IPS-NIHi7 (cell line): ENCODE measurements at regions not wholly inside any gene's neighbourhood (a gene's known extent, or its start where the extent isn't known, plus 50 kb on each side); places are given as distances from the start of the nearest gene placed in this dataset.
"Not testable (repeated sequence)": the region's sequence is repeated elsewhere in the genome, so short reads cannot be mapped to it uniquely, and the experiment has no call there.

Source experiments
- DNase-seq: peaks from one replicate; pipeline ENCODE4 v3.0.0; 2012; ENCODE audit warnings: mixed read lengths; ENCODE audit errors: extremely low spot score

GRCh38 chrX:50967736-50968135, 57.2 kb downstream of the BMP15 start:
- no peak for DNase-seq

- not testable (repeated sequence) for DNase-seq
Measured at GRCh38 chrX:50968871-50969635, 58.5 kb downstream of the BMP15 start.

GRCh38 chrX:50971395-50971794, 60.9 kb downstream of the BMP15 start:
- DNase-seq = no peak

- no peak for DNase-seq
Measured at GRCh38 chrX:50973199-50973598, 62.7 kb downstream of the BMP15 start.

GRCh38 chrX:50978920-50979682, 68.6 kb downstream of the BMP15 start:
- peak; percentile 15 for DNase-seq

- DNase-seq = no peak
Measured at GRCh38 chrX:50980251-50980650, 69.7 kb downstream of the BMP15 start.

GRCh38 chrX:50988649-50989048, 78.1 kb downstream of the BMP15 start:
- DNase-seq = peak; percentile 35

- DNase-seq = peak; percentile 52
Measured at GRCh38 chrX:50996930-50997329, 86.4 kb downstream of the BMP15 start.

- DNase-seq = not testable (repeated sequence)
Measured at GRCh38 chrX:51000384-51000783, 89.8 kb downstream of the BMP15 start.

GRCh38 chrX:51001733-51002632, 91.4 kb downstream of the BMP15 start:
- not testable (repeated sequence) for DNase-seq

GRCh38 chrX:51006064-51006463, 95.5 kb downstream of the BMP15 start:
- DNase-seq = no peak

- no peak for DNase-seq
Measured at GRCh38 chrX:51024106-51024696, 113.7 kb downstream of the BMP15 start.

GRCh38 chrX:51026862-51027261, 116.3 kb downstream of the BMP15 start:
- no peak for DNase-seq

GRCh38 chrX:51035746-51036145, 125.2 kb downstream of the BMP15 start:
- DNase-seq = no peak

GRCh38 chrX:51047950-51048349, 137.4 kb downstream of the BMP15 start:
- no peak for DNase-seq

GRCh38 chrX:51053741-51054140, 143.2 kb downstream of the BMP15 start:
- no peak for DNase-seq

- DNase-seq = no peak
Measured at GRCh38 chrX:51098046-51098445, 187.5 kb downstream of the BMP15 start.

GRCh38 chrX:51119058-51119926, 208.8 kb downstream of the BMP15 start:
- not testable (repeated sequence) for DNase-seq

- DNase-seq = not testable (repeated sequence)
Measured at GRCh38 chrX:51125743-51126142, 206.9 kb upstream of the NUDT10 start.

- peak; percentile 67 for DNase-seq
Measured at GRCh38 chrX:51144828-51145442, 187.7 kb upstream of the NUDT10 start.
